ENCODE measurements at regions not wholly inside any gene's neighbourhood (a gene's known extent, or its start where the extent isn't known, plus 50 kb on each side); places are given as distances from the start of the nearest gene placed in this dataset.
A peak's percentile ranks its signal among the peaks of the same experiment; 100 is the strongest.

GRCh38 chr2:219961947-219962498 lies 334.6 kb downstream of the SLC4A3 start:
- no peak for DNase-seq

GRCh38 chr2:219962801-219963200 lies 335.4 kb downstream of the SLC4A3 start:
- no peak for DNase-seq

GRCh38 chr2:219965287-219966194 lies 338.1 kb downstream of the SLC4A3 start:
- DNase-seq = no peak

GRCh38 chr2:219967247-219968245 lies 340.1 kb downstream of the SLC4A3 start:
- DNase-seq = no peak

- no peak for DNase-seq
These were observed 341.4 kb downstream of the SLC4A3 start for GRCh38 chr2:219968685-219969345.

GRCh38 chr2:219969508-219969907 lies 342.1 kb downstream of the SLC4A3 start:
- no peak for DNase-seq

- DNase-seq = no peak
These were observed 345.7 kb downstream of the SLC4A3 start for GRCh38 chr2:219973136-219973535.

GRCh38 chr2:219976871-219977270 lies 349.4 kb downstream of the SLC4A3 start:
- no peak for DNase-seq

GRCh38 chr2:219980638-219981037 lies 353.2 kb downstream of the SLC4A3 start:
- DNase-seq = no peak

GRCh38 chr2:219983836-219984235 lies 356.4 kb downstream of the SLC4A3 start:
- DNase-seq = no peak

GRCh38 chr2:219985017-219985416 lies 357.6 kb downstream of the SLC4A3 start:
- DNase-seq = no peak

- no peak for DNase-seq
These were observed 360.4 kb downstream of the SLC4A3 start for GRCh38 chr2:219987830-219988229.

- no peak for DNase-seq
These were observed 362.3 kb downstream of the SLC4A3 start for GRCh38 chr2:219989744-219990143.

GRCh38 chr2:219991116-219991515 lies 363.7 kb downstream of the SLC4A3 start:
- DNase-seq = no peak

- no peak for DNase-seq
These were observed 368.0 kb downstream of the SLC4A3 start for GRCh38 chr2:219995399-219995798.

GRCh38 chr2:219995991-219996765 lies 368.7 kb downstream of the SLC4A3 start:
- DNase-seq = no peak

- DNase-seq = peak in 1 of 4 experiments; percentile 0
These were observed 370.0 kb downstream of the SLC4A3 start for GRCh38 chr2:219997341-219997851.

- DNase-seq = no peak
These were observed 370.7 kb downstream of the SLC4A3 start for GRCh38 chr2:219998107-219998506.

- no peak for DNase-seq
These were observed 371.3 kb downstream of the SLC4A3 start for GRCh38 chr2:219998714-219999227.

GRCh38 chr2:220000080-220000479 lies 372.6 kb downstream of the SLC4A3 start:
- DNase-seq = no peak

GRCh38 chr2:220000586-220000985 lies 373.2 kb downstream of the SLC4A3 start:
- DNase-seq = no peak

All from suppressor macrophage (primary cell).